Lower leg skin (tissue), 3 donors: ENCODE measurements at regions not wholly inside any gene's neighbourhood (a gene's known extent, or its start where the extent isn't known, plus 50 kb on each side); places are given as distances from the start of the nearest gene placed in this dataset.

Experiments used
- POLR2A ChIP-seq, 2 donors: fragments of 450-650 bp; IDR thresholded peaks; one replicate each; pipeline ENCODE4 v1.6.1; 2016 to 2017; ENCODE audit warnings: antibody characterized with exemption in 2 of 2, mild to moderate bottlenecking in 1 of 2, moderate library complexity in 1 of 2
- TF ChIP-seq, protein P1 (sequence below), 3 donors: fragments of 450-650 bp; IDR thresholded peaks; one replicate each; pipeline ENCODE4 v1.5.1; 2016; ENCODE audit warnings: antibody characterized with exemption in 3 of 3, mild to moderate bottlenecking in 3 of 3, moderate library complexity in 2 of 3

DNA sequence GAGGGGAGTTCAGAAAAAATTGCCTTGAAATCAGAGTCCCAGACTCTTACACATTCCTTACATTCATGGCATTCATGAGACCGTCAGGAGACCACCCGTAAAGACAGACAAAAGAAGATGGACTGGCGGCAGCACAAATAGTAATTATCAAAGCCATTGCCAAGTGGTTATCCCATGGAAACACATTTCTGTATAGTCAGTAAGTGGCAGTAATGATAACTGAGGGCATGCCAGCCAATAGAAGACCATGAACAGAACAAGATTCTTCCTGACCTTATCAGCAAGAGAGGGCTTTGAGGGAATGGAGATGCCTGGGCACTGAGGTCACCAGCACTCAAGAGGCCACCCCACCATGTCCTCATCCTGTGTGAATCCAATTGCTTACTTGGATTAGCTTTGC lies 121.7 kb upstream of the HCCS start:
- TF ChIP-seq, protein P1, sequence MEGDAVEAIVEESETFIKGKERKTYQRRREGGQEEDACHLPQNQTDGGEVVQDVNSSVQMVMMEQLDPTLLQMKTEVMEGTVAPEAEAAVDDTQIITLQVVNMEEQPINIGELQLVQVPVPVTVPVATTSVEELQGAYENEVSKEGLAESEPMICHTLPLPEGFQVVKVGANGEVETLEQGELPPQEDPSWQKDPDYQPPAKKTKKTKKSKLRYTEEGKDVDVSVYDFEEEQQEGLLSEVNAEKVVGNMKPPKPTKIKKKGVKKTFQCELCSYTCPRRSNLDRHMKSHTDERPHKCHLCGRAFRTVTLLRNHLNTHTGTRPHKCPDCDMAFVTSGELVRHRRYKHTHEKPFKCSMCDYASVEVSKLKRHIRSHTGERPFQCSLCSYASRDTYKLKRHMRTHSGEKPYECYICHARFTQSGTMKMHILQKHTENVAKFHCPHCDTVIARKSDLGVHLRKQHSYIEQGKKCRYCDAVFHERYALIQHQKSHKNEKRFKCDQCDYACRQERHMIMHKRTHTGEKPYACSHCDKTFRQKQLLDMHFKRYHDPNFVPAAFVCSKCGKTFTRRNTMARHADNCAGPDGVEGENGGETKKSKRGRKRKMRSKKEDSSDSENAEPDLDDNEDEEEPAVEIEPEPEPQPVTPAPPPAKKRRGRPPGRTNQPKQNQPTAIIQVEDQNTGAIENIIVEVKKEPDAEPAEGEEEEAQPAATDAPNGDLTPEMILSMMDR (IDR thresholded peaks at IDR 0.05) = no peak
- TF ChIP-seq POLR2A (IDR thresholded peaks at IDR 0.05) = no peak
